Suprapubic skin (tissue), 4 donors: ENCODE measurements at regions not wholly inside any gene's neighbourhood (a gene's known extent, or its start where the extent isn't known, plus 50 kb on each side); places are given as distances from the start of the nearest gene placed in this dataset.
"Not testable (repeated sequence)": the region's sequence is repeated elsewhere in the genome, so short reads cannot be mapped to it uniquely, and the experiment has no call there.

ENCODE experiments used
- DNase-seq, 2 donors: peaks; one replicate each; pipeline ENCODE4 v3.0.0-alpha.2; 2019; ENCODE audit warnings: low spot score in 2 of 2
- H3K27ac ChIP-seq: fragments of 200-600 bp; sonication (generic); one replicate; pipeline ENCODE4 v1.5.1; 2019
- H3K27me3 ChIP-seq: fragments of 200-600 bp; sonication (generic); one replicate; pipeline ENCODE4 v1.5.1; 2019
- H3K36me3 ChIP-seq: fragments of 200-600 bp; sonication (generic); one replicate; pipeline ENCODE4 v1.5.1; 2019
- H3K4me1 ChIP-seq: fragments of 200-600 bp; sonication (generic); one replicate; pipeline ENCODE4 v1.5.1; 2019
- H3K4me3 ChIP-seq: fragments of 200-600 bp; sonication (generic); one replicate; pipeline ENCODE4 v1.5.1; 2019; ENCODE audit warnings: mild to moderate bottlenecking
- H3K9me3 ChIP-seq: fragments of 200-600 bp; sonication (generic); one replicate; pipeline ENCODE4 v1.5.1; 2019
- EP300 ChIP-seq: sonication (generic); formaldehyde crosslinking; IDR thresholded peaks from one replicate; pipeline ENCODE4 v1.6.1; 2017; ENCODE audit warnings: antibody characterized with exemption
- POLR2A ChIP-seq, 2 donors: fragments of 450-650 bp; IDR thresholded peaks; one replicate each; pipeline ENCODE4 v1.6.1; 2017; ENCODE audit warnings: antibody characterized with exemption in 2 of 2, mild to moderate bottlenecking in 2 of 2, moderate library complexity in 2 of 2
- POLR2AphosphoS5 ChIP-seq, 3 donors: sonication (generic); formaldehyde crosslinking; IDR thresholded peaks; one replicate each; pipeline ENCODE4 v1.6.1; 2017; ENCODE audit warnings: antibody characterized with exemption in 3 of 3
- WGBS: methylation state at CpG from one replicate; pipeline ENCODE4 v1.1.5; 2018; 5-methylcytosine and 5-hydroxymethylcytosine counted together
- TF ChIP-seq, protein P1 (sequence below), 2 donors: fragments of 200-600 bp in 1 of 2; fragments of 450-650 bp in 1 of 2; sonication (generic) in 1 of 2; IDR thresholded peaks; one replicate each; pipeline ENCODE4 v1.5.1; 2016 to 2019; ENCODE audit warnings: antibody characterized with exemption in 2 of 2, mild to moderate bottlenecking in 1 of 2, moderate library complexity in 1 of 2

DNA sequence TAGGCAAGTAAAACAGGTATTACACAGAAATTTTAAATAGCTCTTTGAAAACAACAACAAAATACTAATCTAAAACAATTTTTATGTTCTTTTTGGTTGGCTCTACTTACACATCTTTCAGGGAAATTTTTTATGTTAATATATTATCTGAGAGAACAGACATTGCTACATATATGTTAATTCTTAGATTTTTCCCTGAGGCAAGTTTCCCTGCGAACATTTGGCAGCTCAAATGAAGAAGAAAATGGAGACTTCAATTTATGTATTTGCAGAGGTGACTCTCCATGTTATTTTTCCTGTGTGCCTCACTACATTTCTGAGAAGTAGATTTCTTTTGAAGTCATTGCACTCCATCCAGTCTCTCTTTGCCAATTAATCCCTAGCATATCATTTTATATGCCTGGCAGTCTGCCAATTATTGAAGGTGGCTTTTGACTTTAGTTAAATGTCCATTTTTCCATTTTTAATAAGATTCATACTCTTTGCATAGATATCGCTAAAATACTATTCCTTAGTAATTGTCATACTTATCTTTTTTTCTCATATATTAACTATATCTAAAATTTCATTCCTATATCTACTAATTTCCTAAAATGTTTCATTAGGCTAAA, 908.2 kb upstream of the CDH10 start:
- 68% methylated on average over 2 of the region's 2 CpGs for WGBS
- Histone ChIP-seq H3K27me3 (no peaks in the 10 kb centered on the region), H3K9me3 (no peaks in the 10 kb centered on the region), H3K4me3 (no peak overlapping the region), H3K4me1 (no peaks in the 10 kb centered on the region), H3K36me3 (no peaks in the 10 kb centered on the region), H3K27ac (no peak overlapping the region)
- no peak for DNase-seq
- TF ChIP-seq, protein P1, sequence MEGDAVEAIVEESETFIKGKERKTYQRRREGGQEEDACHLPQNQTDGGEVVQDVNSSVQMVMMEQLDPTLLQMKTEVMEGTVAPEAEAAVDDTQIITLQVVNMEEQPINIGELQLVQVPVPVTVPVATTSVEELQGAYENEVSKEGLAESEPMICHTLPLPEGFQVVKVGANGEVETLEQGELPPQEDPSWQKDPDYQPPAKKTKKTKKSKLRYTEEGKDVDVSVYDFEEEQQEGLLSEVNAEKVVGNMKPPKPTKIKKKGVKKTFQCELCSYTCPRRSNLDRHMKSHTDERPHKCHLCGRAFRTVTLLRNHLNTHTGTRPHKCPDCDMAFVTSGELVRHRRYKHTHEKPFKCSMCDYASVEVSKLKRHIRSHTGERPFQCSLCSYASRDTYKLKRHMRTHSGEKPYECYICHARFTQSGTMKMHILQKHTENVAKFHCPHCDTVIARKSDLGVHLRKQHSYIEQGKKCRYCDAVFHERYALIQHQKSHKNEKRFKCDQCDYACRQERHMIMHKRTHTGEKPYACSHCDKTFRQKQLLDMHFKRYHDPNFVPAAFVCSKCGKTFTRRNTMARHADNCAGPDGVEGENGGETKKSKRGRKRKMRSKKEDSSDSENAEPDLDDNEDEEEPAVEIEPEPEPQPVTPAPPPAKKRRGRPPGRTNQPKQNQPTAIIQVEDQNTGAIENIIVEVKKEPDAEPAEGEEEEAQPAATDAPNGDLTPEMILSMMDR (IDR thresholded peaks at IDR 0.05): no peak
- TF ChIP-seq POLR2AphosphoS5 (IDR thresholded peaks at IDR 0.05): no peak
- TF ChIP-seq EP300: no peak
- TF ChIP-seq POLR2A (IDR thresholded peaks at IDR 0.05): no peak

DNA sequence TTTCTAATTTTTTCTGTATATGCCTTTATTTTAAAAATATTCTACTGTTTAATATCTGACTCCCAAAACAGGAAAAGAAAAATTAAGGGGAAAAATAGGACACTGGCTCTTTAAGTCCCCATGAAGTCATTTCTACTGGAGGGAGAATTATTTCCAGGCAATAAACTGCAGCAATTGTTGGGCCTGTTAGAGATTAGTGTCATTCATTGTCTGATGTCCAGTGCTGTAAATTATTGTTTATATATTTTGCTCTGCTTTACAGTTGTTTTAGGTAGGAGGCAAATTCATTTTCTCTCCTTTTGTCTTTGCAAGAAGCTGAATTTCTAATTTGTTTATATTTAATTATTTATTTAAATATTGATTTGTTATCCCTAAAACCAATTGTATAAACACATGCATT, 906.0 kb upstream of the CDH10 start:
- no peak for TF ChIP-seq EP300
- TF ChIP-seq POLR2A (IDR thresholded peaks at IDR 0.05): no peak
- TF ChIP-seq, protein P1 (IDR thresholded peaks at IDR 0.05): no peak
- TF ChIP-seq POLR2AphosphoS5 (IDR thresholded peaks at IDR 0.05): no peak
- no peaks in the 10 kb centered on the region for H3K4me1 ChIP-seq

DNA sequence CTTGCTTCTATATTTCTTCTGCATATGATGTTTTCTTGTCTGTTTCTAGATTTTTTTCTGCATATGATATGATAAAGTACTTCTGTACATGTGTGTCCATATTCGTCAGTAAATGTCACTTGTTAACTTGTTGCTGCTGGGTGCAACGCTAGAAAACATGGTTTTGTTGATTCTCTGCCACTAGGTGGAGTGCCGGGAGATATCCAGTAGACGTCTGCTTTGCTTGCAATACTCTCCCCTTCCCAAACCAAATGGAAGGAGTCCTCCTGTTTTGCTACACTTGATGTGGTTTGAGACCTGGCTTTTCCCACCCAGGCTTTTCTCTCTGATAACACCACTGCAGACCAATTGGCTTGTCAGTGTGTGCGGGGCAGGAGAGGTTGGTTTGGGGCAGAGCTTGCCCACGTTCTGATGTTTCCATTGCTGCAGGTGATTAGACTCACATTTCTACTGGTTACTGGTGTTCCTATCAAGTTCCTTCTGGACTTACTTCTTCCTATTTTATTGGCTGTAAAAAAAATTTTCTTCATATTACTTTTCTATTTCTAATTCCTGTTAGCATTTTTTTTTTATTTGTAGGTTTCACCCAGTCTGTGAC, 900.0 kb upstream of the CDH10 start:
- Histone ChIP-seq H3K36me3 (no peaks in the 10 kb centered on the region), H3K4me1 (no peaks in the 10 kb centered on the region), H3K4me3 (no peak overlapping the region), H3K27me3 (no peaks in the 10 kb centered on the region), H3K27ac (no peak overlapping the region), H3K9me3 (no peaks in the 10 kb centered on the region)
- TF ChIP-seq, protein P1 (IDR thresholded peaks at IDR 0.05): peak in 1 of 2 donors; percentile 23
- TF ChIP-seq POLR2A (IDR thresholded peaks at IDR 0.05): no peak
- WGBS: 29% methylated on average over 6 of the region's 6 CpGs
- DNase-seq: no peak

More for the DNA sequence above, 906.0 kb upstream of the CDH10 start:
- Histone ChIP-seq H3K4me3 (no peak overlapping the region), H3K36me3 (no peaks in the 10 kb centered on the region), H3K9me3 (no peaks in the 10 kb centered on the region), H3K27ac (no peak overlapping the region), H3K27me3 (no peaks in the 10 kb centered on the region)
- DNase-seq: no peak

DNA sequence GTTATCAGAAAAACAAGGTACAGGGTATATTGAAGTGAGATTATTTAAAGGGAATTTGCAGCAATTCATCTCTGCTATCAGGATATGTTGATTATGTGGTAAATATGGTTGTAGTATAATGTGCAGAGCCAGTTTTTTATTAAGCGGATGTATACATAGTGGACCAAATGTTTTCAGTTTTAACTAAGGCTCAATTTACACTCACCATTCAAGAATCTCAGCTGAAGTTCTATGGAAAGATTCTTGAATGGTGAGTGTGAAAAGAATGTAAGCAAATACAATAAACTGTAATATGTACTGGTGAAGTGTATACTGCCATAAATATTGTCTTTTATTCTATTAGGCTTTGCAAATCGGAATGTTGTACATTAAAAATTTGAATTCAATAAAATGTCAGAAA, 895.9 kb upstream of the CDH10 start:
- WGBS: 81% methylated on average over 2 of the region's 2 CpGs
- no peak for DNase-seq

GRCh38 chr5:25539536-25539935, 894.8 kb upstream of the CDH10 start:
- Histone ChIP-seq H3K4me1 (no peaks in the 10 kb centered on the region), H3K9me3 (no peaks in the 10 kb centered on the region), H3K27me3 (no peaks in the 10 kb centered on the region), H3K4me3 (no peak overlapping the region), H3K27ac (no peak overlapping the region), H3K36me3 (no peaks in the 10 kb centered on the region)
- WGBS: 55% methylated on average over 2 of the region's 2 CpGs
- no peak for TF ChIP-seq POLR2AphosphoS5 (IDR thresholded peaks at IDR 0.05)
- TF ChIP-seq, protein P1 (IDR thresholded peaks at IDR 0.05): no peak
- TF ChIP-seq POLR2A (IDR thresholded peaks at IDR 0.05): no peak
- no peak for TF ChIP-seq EP300
- no peak for DNase-seq

More for the DNA sequence above, 895.9 kb upstream of the CDH10 start:
- Histone ChIP-seq H3K27me3 (no peaks in the 10 kb centered on the region), H3K9me3 (no peaks in the 10 kb centered on the region), H3K27ac (no peak overlapping the region), H3K4me3 (no peak overlapping the region), H3K4me1 (no peaks in the 10 kb centered on the region), H3K36me3 (no peaks in the 10 kb centered on the region)
- no peak for TF ChIP-seq EP300

- H3K36me3 ChIP-seq, H3K4me3 ChIP-seq, H3K27ac ChIP-seq, H3K9me3 ChIP-seq, H3K4me1 ChIP-seq, DNase-seq, H3K27me3 ChIP-seq: not testable (repeated sequence)
- WGBS: 82% methylated on average over 6 of the region's 6 CpGs
These were observed 891.7 kb upstream of the CDH10 start for GRCh38 chr5:25536461-25536860.
